OCI-LY7 (cell line): ENCODE measurements at regions not wholly inside any gene's neighbourhood (a gene's known extent, or its start where the extent isn't known, plus 50 kb on each side); places are given as distances from the start of the nearest gene placed in this dataset.

Experiments used
- EZH2phosphoT487 ChIP-seq: fragments of 200-600 bp; sonication (generic); IDR thresholded peaks from 2 replicates; pipeline ENCODE4 v1.6.1; 2018; ENCODE audit warnings: low read depth, borderline replicate concordance, mild to moderate bottlenecking, mixed run types, antibody characterized with exemption, low read length, moderate library complexity, mixed read lengths
- TF ChIP-seq, protein P1 (sequence below): fragments of 200-600 bp; sonication (generic); conservative IDR thresholded peaks from 2 replicates; pipeline ENCODE4 v1.5.1; 2014; ENCODE audit warnings: mild to moderate bottlenecking, antibody characterized with exemption, low read length, moderate library complexity, mixed read lengths

DNA sequence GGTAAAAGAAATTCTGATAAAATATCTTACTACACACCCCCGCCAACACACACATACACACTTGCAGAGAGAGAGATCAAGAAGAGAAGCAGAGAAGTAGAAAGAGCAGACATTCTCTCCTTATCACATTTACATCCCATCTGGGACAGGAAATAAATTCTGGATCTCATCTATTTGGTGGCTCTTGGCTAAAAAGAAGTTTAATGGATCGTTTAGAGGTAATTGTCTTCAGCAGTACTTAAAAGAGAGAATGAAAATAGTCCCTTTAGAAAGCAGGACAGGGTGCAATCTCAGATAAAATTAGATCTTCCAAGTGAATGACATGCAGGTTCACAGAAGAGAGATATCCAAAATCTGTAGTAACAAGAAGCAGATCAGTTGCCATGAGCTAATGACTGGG, 1392.5 kb downstream of the RAPGEF2 start:
- TF ChIP-seq, protein P1, sequence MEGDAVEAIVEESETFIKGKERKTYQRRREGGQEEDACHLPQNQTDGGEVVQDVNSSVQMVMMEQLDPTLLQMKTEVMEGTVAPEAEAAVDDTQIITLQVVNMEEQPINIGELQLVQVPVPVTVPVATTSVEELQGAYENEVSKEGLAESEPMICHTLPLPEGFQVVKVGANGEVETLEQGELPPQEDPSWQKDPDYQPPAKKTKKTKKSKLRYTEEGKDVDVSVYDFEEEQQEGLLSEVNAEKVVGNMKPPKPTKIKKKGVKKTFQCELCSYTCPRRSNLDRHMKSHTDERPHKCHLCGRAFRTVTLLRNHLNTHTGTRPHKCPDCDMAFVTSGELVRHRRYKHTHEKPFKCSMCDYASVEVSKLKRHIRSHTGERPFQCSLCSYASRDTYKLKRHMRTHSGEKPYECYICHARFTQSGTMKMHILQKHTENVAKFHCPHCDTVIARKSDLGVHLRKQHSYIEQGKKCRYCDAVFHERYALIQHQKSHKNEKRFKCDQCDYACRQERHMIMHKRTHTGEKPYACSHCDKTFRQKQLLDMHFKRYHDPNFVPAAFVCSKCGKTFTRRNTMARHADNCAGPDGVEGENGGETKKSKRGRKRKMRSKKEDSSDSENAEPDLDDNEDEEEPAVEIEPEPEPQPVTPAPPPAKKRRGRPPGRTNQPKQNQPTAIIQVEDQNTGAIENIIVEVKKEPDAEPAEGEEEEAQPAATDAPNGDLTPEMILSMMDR = no peak
- no peak for TF ChIP-seq EZH2phosphoT487
